Stomach (tissue), 4 donors: ENCODE measurements at regions not wholly inside any gene's neighbourhood (a gene's known extent, or its start where the extent isn't known, plus 50 kb on each side); places are given as distances from the start of the nearest gene placed in this dataset.

ENCODE experiments used
- EP300 ChIP-seq: sonication (generic); formaldehyde crosslinking; IDR thresholded peaks from one replicate; pipeline ENCODE4 v1.6.1; 2017; ENCODE audit warnings: antibody characterized with exemption
- POLR2A ChIP-seq, 4 donors: fragments of 450-650 bp; IDR thresholded peaks; one replicate each; pipeline ENCODE4 v1.6.1; 2016; ENCODE audit warnings: antibody characterized with exemption in 4 of 4, control low read depth in 2 of 4, mild to moderate bottlenecking in 1 of 4, moderate library complexity in 1 of 4
- POLR2AphosphoS5 ChIP-seq, 3 donors: sonication (generic); formaldehyde crosslinking; IDR thresholded peaks; one replicate each; pipeline ENCODE4 v1.6.1; 2016; ENCODE audit warnings: antibody characterized with exemption in 3 of 3
- TF ChIP-seq, protein P1 (sequence below), 7 experiments: fragments of 450-650 bp in 4 of 7; fragments of 200-600 bp in 3 of 7; sonication (generic) in 3 of 7; IDR thresholded peaks; one replicate each; pipeline ENCODE4 v1.5.1; 2016 to 2019; ENCODE audit warnings: antibody characterized with exemption in 7 of 7, control low read depth in 2 of 7, mild to moderate bottlenecking in 1 of 7

DNA sequence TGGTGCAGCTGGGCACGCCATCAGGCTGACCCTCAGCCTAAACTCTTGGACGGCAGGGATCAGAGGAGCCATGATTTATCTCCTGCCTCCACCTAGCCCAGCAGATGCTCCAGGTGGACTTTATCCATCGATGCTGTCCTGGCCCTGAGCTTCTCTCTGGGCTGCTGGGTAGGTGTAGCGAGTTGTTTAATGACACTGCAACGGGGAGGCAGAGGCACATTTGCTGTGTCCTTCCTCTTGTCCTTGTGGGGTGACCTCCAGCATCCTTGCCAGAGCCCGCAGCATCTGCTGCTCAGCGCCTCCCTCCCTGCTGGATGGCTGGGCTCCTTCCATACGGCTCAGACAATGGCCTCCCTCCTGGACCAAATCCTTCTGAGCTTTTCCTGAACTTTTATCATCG is 103.1 kb upstream of the IRX4 start:
- TF ChIP-seq POLR2AphosphoS5 (IDR thresholded peaks at IDR 0.05) (no peak), EP300 (no peak), POLR2A (IDR thresholded peaks at IDR 0.05) (no peak)
- TF ChIP-seq, protein P1, sequence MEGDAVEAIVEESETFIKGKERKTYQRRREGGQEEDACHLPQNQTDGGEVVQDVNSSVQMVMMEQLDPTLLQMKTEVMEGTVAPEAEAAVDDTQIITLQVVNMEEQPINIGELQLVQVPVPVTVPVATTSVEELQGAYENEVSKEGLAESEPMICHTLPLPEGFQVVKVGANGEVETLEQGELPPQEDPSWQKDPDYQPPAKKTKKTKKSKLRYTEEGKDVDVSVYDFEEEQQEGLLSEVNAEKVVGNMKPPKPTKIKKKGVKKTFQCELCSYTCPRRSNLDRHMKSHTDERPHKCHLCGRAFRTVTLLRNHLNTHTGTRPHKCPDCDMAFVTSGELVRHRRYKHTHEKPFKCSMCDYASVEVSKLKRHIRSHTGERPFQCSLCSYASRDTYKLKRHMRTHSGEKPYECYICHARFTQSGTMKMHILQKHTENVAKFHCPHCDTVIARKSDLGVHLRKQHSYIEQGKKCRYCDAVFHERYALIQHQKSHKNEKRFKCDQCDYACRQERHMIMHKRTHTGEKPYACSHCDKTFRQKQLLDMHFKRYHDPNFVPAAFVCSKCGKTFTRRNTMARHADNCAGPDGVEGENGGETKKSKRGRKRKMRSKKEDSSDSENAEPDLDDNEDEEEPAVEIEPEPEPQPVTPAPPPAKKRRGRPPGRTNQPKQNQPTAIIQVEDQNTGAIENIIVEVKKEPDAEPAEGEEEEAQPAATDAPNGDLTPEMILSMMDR (IDR thresholded peaks at IDR 0.05), result no peak
